Sigmoid colon (tissue), 4 donors: ENCODE measurements at regions not wholly inside any gene's neighbourhood (a gene's known extent, or its start where the extent isn't known, plus 50 kb on each side); places are given as distances from the start of the nearest gene placed in this dataset.

Experiments
- EP300 ChIP-seq, 4 donors: sonication (generic); formaldehyde crosslinking; IDR thresholded peaks; one replicate each; pipeline ENCODE4 v1.6.1; 2017; ENCODE audit warnings: antibody characterized with exemption in 4 of 4
- POLR2A ChIP-seq, 2 donors: fragments of 450-650 bp; IDR thresholded peaks; one replicate each; pipeline ENCODE4 v1.6.1; 2016; ENCODE audit warnings: antibody characterized with exemption in 2 of 2, mild to moderate bottlenecking in 2 of 2, moderate library complexity in 2 of 2
- POLR2AphosphoS5 ChIP-seq, 4 donors: sonication (generic); formaldehyde crosslinking; IDR thresholded peaks; one replicate each; pipeline ENCODE4 v1.6.1; 2017; ENCODE audit warnings: antibody characterized with exemption in 4 of 4
- TF ChIP-seq, protein P1 (sequence below), 4 experiments: fragments of 450-650 bp in 3 of 4; fragments of 200-600 bp in 1 of 4; IDR thresholded peaks; one replicate each; pipeline ENCODE4 v1.5.1; 2016 to 2019; ENCODE audit warnings: antibody characterized with exemption in 4 of 4, mild to moderate bottlenecking in 3 of 4, moderate library complexity in 2 of 4

DNA sequence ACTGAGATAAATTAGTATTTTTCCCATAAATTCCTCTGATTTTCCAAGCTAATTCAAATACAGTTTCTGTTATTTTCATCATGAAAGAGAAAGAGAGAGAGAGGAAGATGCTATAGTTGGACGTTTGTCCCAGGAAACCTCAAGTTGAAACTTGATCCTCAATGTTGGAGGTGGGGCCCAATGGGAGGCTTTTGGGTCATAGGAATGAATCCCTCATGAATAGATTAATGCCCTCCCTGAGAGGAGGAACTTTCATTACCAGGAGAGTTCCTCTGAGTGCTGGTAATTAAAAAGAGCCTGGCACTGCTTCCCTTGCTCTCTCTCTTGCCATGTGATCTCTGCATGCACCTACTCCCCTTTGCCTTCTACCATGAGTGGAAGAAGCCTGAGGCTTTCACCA, 189.9 kb upstream of the SMC2 start:
- TF ChIP-seq, protein P1, sequence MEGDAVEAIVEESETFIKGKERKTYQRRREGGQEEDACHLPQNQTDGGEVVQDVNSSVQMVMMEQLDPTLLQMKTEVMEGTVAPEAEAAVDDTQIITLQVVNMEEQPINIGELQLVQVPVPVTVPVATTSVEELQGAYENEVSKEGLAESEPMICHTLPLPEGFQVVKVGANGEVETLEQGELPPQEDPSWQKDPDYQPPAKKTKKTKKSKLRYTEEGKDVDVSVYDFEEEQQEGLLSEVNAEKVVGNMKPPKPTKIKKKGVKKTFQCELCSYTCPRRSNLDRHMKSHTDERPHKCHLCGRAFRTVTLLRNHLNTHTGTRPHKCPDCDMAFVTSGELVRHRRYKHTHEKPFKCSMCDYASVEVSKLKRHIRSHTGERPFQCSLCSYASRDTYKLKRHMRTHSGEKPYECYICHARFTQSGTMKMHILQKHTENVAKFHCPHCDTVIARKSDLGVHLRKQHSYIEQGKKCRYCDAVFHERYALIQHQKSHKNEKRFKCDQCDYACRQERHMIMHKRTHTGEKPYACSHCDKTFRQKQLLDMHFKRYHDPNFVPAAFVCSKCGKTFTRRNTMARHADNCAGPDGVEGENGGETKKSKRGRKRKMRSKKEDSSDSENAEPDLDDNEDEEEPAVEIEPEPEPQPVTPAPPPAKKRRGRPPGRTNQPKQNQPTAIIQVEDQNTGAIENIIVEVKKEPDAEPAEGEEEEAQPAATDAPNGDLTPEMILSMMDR (IDR thresholded peaks at IDR 0.05) = no peak
- TF ChIP-seq POLR2A (IDR thresholded peaks at IDR 0.05) (no peak), POLR2AphosphoS5 (IDR thresholded peaks at IDR 0.05) (no peak), EP300 (IDR thresholded peaks at IDR 0.05) (no peak)
